Gastroesophageal sphincter (tissue), 2 donors: ENCODE measurements at regions not wholly inside any gene's neighbourhood (a gene's known extent, or its start where the extent isn't known, plus 50 kb on each side); places are given as distances from the start of the nearest gene placed in this dataset.
"Not testable (repeated sequence)": the region's sequence is repeated elsewhere in the genome, so short reads cannot be mapped to it uniquely, and the experiment has no call there.

ENCODE experiments used
- POLR2A ChIP-seq, 2 donors: fragments of 450-650 bp; IDR thresholded peaks; one replicate each; pipeline ENCODE4 v1.6.1; 2017; ENCODE audit warnings: antibody characterized with exemption in 2 of 2, mild to moderate bottlenecking in 2 of 2, moderate library complexity in 1 of 2
- POLR2AphosphoS5 ChIP-seq: sonication (generic); formaldehyde crosslinking; IDR thresholded peaks from one replicate; pipeline ENCODE4 v1.6.1; 2017; ENCODE audit warnings: antibody characterized with exemption

GRCh38 chr18:14190776-14191442 lies 58.7 kb upstream of the ZNF519 start:
- TF ChIP-seq POLR2AphosphoS5; POLR2A (IDR thresholded peaks at IDR 0.05): not testable (repeated sequence)
